Fibroblast of lung (primary cell): ENCODE measurements at regions not wholly inside any gene's neighbourhood (a gene's known extent, or its start where the extent isn't known, plus 50 kb on each side); places are given as distances from the start of the nearest gene placed in this dataset.

Source experiments
- CTCF ChIP-seq, 2 donors: IDR thresholded peaks in 1 of 2; conservative IDR thresholded peaks in 1 of 2; 1 replicate in 1 of 2; 2 replicates in 1 of 2; pipeline ENCODE4 v1.5.1; 2011 to 2012; ENCODE audit warnings: low read length in 2 of 2, control low read depth in 1 of 2, inconsistent platforms in 1 of 2, low read depth in 1 of 2, mild to moderate bottlenecking in 1 of 2
- EZH2 ChIP-seq: IDR thresholded peaks from 2 replicates; pipeline ENCODE4 v1.5.1; 2012; ENCODE audit warnings: low read length, control low read depth, mild to moderate bottlenecking; ENCODE audit errors: missing control alignments

GRCh38 chr22:27246558-27246957 lies 555.0 kb downstream of the MN1 start:
- no peak for TF ChIP-seq CTCF (conservative IDR thresholded peaks at IDR 0.05 in 1 of 2, IDR thresholded peaks at IDR 0.05 in 1 of 2; ENCODE audit: low read depth in 1 of 2, low read length in 2 of 2)
- TF ChIP-seq EZH2 = no peak
